Activated T-helper 1 cell treated with anti-CD3 and anti-CD28 coated beads, Interleukin-12 subunit alpha, Interleukin-12 subunit beta, Interleukin-2, Interleukin-4 antibody, amounts not matched to agents 30 ng/mL and 10 ng/mL and 1 ng/mL, durations not matched to agents 14 hours and 24 hours and 36 hours (primary cell): ENCODE measurements at regions not wholly inside any gene's neighbourhood (a gene's known extent, or its start where the extent isn't known, plus 50 kb on each side); places are given as distances from the start of the nearest gene placed in this dataset.

ENCODE experiments used
- DNase-seq: peaks from one replicate; pipeline ENCODE4 v3.0.0; 2021; ENCODE audit warnings: low spot score
- H3K27ac Mint-ChIP-seq: one replicate; pipeline ENCODE4 v1.8.0; 2021; ENCODE audit warnings: mild to moderate bottlenecking, mixed read lengths
- H3K27me3 Mint-ChIP-seq: one replicate; pipeline ENCODE4 v1.8.0; 2022; ENCODE audit warnings: mild to moderate bottlenecking, moderate library complexity, mixed read lengths; ENCODE audit not compliant: insufficient read depth
- H3K36me3 Mint-ChIP-seq: one replicate; pipeline ENCODE4 v1.8.0; 2021; ENCODE audit warnings: low read depth, mixed read lengths
- H3K4me1 Mint-ChIP-seq: one replicate; pipeline ENCODE4 v1.8.0; 2021; ENCODE audit warnings: low read depth, mixed read lengths
- H3K4me3 Mint-ChIP-seq: one replicate; pipeline ENCODE4 v1.8.0; 2021; ENCODE audit warnings: mild to moderate bottlenecking, moderate library complexity, mixed read lengths
- H3K9me3 Mint-ChIP-seq: one replicate; pipeline ENCODE4 v1.8.0; 2021; ENCODE audit warnings: mixed read lengths
- intact Hi-C: fragments of 100-400 bp; cut with micrococcal nuclease; formaldehyde crosslinking; loops from one replicate; pipeline ENCODE4 v1.15.1; 2024

DNA sequence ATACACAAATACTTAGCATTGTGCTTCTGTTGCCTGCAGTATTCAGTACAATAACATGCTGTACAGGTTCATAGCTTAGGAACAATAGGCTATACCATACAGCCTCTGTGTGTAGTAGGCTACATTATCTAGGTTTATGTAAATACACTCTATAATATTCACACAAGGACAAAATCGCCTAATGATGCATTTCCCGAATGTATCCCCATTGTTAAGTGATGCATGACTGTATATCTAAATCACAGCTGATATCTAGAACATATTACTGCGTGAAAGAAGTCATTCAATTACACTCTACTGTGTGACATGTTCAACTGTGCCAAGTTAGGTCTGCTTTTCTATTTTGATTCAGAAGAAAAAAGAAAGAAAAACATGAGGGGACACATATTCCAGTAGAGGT is 633.5 kb downstream of the RFPL4B start:
- H3K4me3 Mint-ChIP-seq = no peak overlapping the region
- intact Hi-C loops = no loop called here
- no peaks in the 10 kb centered on the region for H3K36me3 Mint-ChIP-seq
- H3K4me1 Mint-ChIP-seq = no peaks in the 10 kb centered on the region
- no peak overlapping the region for H3K27ac Mint-ChIP-seq
- no peaks in the 10 kb centered on the region for H3K9me3 Mint-ChIP-seq
- no peak for DNase-seq
- H3K27me3 Mint-ChIP-seq = no peaks in the 10 kb centered on the region

DNA sequence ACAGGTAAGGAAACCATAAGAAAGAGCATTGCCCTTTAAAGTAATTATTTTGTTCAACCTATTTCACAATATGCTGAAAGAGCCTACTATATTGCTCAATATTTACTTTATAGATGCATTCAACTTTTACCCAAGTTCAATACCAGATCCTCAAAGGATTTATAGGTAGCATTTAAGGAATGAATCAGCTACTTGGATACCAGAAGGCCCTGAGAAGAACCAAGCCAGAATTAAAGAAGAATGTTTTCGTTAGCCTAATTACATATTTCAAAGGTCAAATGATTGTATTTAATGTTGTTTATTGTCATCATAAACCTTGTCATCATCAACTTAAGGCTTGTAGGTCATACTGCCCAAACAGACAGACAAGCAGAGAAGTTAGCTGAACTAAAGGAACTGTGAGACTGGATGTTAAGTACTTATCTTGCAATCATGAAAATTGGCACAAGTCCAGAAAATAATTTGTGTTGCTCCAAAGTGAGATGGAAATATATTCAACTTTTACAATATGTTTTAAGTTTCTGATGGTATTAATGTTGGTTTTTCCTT is 636.7 kb downstream of the RFPL4B start:
- no peak overlapping the region for H3K27ac Mint-ChIP-seq
- no peaks in the 10 kb centered on the region for H3K36me3 Mint-ChIP-seq
- no peak for DNase-seq
- no peak overlapping the region for H3K4me3 Mint-ChIP-seq
- no peaks in the 10 kb centered on the region for H3K4me1 Mint-ChIP-seq
- intact Hi-C loops = no loop called here
- H3K27me3 Mint-ChIP-seq = no peaks in the 10 kb centered on the region
- no peaks in the 10 kb centered on the region for H3K9me3 Mint-ChIP-seq

DNA sequence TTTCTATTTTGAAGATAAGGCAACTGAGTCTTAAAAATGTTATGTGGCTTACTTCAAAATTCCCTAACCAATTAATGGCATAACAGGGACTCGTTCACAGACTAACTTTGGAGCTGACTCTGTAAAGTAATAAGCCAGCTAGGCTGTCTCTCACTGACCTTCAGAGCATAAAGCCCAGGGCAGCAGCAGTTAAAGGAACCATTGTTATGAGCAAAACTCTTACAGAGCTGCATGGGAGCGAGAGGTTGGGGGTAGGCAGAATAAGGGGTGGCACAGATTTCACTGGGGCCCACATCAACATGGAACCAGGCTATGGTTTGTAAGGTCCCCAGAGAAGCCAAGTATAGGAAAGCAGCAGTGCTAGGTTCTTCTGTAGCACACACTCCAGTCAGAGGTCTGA is 637.8 kb downstream of the RFPL4B start:
- intact Hi-C loops = no loop called here
- no peak overlapping the region for H3K27ac Mint-ChIP-seq
- DNase-seq = no peak
- no peaks in the 10 kb centered on the region for H3K36me3 Mint-ChIP-seq
- H3K9me3 Mint-ChIP-seq = no peaks in the 10 kb centered on the region
- H3K27me3 Mint-ChIP-seq = no peaks in the 10 kb centered on the region
- no peak overlapping the region for H3K4me3 Mint-ChIP-seq
- H3K4me1 Mint-ChIP-seq = no peaks in the 10 kb centered on the region

DNA sequence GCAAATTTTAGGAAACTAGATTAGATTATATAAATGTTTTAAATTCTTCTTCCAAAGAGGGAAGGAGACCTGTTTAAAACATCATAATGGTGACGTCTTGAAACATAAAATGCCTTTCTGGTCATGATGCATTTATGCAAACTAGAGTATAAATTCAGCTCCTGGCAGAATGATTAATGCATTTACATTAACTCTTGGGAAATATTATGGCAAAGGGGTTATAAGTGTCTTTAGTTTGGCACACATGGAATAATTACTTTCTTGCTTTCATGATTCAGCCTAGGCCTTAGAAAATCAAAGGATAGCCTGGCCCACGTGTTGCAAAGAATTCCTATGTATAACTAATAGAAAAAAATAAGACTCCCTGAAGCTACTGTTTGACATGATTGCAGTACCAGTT is 639.2 kb downstream of the RFPL4B start:
- H3K27me3 Mint-ChIP-seq = no peaks in the 10 kb centered on the region
- H3K9me3 Mint-ChIP-seq = peaks cover 4% of the 10 kb centered on the region
- H3K27ac Mint-ChIP-seq = no peak overlapping the region
- no peak overlapping the region for H3K4me3 Mint-ChIP-seq
- intact Hi-C loops = no loop called here
- H3K36me3 Mint-ChIP-seq = no peaks in the 10 kb centered on the region
- no peak for DNase-seq
- H3K4me1 Mint-ChIP-seq = no peaks in the 10 kb centered on the region

DNA sequence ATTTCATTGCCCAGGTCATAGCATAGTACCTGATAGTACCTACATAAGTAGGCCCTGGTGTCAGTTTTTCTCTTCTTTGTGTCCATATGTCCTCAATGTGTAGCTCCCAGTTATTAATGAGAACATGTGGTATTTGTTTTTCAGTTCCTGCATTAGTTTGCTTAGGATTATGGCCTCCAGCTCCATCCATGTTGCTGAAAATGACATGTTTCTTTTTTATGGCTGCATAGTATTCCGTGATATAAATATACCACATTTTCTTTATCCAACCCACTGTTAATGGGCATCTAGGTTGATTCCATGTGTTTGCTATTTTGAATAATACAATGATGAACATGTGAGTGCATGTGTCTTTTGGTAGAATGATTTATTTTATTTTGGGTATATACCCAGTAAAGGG is 641.6 kb downstream of the RFPL4B start:
- no peaks in the 10 kb centered on the region for H3K4me1 Mint-ChIP-seq
- H3K27me3 Mint-ChIP-seq = no peaks in the 10 kb centered on the region
- no peaks in the 10 kb centered on the region for H3K36me3 Mint-ChIP-seq
- no peak for DNase-seq
- intact Hi-C loops = no loop called here
- H3K4me3 Mint-ChIP-seq = no peak overlapping the region
- no peak overlapping the region for H3K27ac Mint-ChIP-seq
- H3K9me3 Mint-ChIP-seq = peaks cover 4% of the 10 kb centered on the region

DNA sequence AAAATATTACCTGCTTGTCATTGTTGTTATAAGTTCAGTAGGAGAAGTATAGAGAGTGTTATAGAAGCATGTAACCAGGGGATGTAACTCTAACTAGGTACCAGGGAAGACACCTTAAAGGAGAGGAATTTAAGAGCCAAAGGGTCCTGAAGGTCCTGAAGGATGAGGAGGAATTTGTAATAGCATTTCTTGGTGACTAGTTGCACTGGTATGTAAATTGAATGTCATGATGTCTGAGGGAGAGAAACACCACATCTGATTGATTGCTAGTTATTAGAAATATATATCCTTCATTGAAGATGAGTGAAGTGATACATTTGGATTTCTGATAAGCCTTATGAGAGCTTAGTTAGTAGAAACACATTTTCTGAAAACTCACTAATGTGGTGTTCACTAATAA is 643.8 kb downstream of the RFPL4B start:
- intact Hi-C loops = no loop called here
- Mint-ChIP-seq H3K27me3 (no peaks in the 10 kb centered on the region), H3K36me3 (no peaks in the 10 kb centered on the region), H3K4me1 (no peaks in the 10 kb centered on the region), H3K4me3 (no peak overlapping the region), H3K9me3 (peaks cover 4% of the 10 kb centered on the region), H3K27ac (no peak overlapping the region)
- DNase-seq = no peak

DNA sequence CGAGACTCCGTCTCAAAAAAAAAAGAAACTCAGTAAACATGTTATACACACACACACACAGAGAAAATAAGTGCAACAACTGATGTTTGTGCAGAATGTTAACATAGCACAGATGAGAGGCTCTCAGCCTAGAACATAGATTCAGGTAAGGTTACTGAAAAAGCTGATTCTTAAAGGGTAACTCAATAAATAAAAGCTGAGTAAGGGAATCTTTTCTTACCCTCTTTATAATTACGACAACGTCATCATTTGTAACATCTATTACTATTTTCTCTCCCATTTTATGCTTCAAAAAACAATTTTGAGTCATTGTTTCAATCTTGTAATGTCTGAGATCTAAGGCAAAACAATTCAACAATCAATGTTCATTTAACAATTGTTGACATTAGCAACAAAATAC is 644.8 kb downstream of the RFPL4B start:
- H3K4me1 Mint-ChIP-seq = no peaks in the 10 kb centered on the region
- H3K4me3 Mint-ChIP-seq = no peak overlapping the region
- intact Hi-C loops = no loop called here
- H3K27ac Mint-ChIP-seq = no peak overlapping the region
- H3K9me3 Mint-ChIP-seq = peaks cover 4% of the 10 kb centered on the region
- DNase-seq = no peak
- H3K36me3 Mint-ChIP-seq = no peaks in the 10 kb centered on the region
- no peaks in the 10 kb centered on the region for H3K27me3 Mint-ChIP-seq

DNA sequence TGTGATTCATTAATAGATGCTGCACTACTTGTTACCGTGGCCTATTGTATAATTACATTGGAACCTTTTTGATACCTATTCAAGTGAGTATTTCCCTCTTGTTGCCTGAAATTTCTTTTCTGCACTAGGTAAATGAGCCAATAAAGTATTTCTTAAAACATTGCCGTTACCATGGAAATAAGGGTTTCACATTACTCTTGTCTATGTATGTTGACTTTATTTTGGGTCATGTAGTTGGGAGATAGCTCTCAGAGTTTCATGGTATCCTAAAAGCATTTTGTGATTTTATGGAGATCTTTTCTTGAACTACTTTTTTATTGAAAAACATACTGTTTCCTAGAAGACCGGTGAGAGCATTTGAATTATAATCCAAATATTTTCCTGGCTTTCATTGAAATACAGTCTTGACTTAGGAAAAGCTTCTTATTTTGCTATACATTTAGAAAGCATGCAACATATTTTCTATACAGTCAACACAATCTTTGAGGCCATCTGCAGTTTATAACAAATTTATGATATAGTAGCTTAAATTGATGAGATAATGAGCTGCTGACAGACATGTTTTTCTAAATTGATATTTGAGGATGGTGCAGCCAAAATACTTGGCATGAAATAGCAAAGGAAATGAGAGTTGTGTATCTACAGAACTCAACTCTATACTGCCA is 650.4 kb downstream of the RFPL4B start:
- DNase-seq = no peak
- H3K4me1 Mint-ChIP-seq = no peaks in the 10 kb centered on the region
- H3K27me3 Mint-ChIP-seq = no peaks in the 10 kb centered on the region
- H3K36me3 Mint-ChIP-seq = no peaks in the 10 kb centered on the region
- intact Hi-C loops = no loop called here
- H3K4me3 Mint-ChIP-seq = no peak overlapping the region
- H3K27ac Mint-ChIP-seq = no peak overlapping the region
- no peaks in the 10 kb centered on the region for H3K9me3 Mint-ChIP-seq

DNA sequence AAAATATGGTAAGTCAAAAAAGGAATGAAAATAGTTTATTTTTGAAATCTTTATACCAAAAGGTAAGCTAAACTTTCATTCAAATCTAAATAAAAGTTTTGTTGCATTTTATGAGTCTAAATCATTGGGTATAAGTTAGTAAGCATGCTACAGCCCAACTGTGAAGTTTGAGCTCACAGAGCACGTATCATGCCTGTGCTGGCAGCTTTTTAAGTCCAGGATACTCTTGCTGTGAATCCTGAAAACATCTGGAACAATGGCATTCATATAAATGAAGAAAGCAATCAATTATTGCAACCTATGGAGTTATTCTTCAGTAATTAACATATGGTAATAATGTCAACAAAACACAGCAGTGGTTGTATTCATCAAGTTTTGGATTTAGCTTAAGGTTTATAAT is 656.9 kb downstream of the RFPL4B start:
- H3K4me1 Mint-ChIP-seq = no peaks in the 10 kb centered on the region
- intact Hi-C loops = no loop called here

DNA sequence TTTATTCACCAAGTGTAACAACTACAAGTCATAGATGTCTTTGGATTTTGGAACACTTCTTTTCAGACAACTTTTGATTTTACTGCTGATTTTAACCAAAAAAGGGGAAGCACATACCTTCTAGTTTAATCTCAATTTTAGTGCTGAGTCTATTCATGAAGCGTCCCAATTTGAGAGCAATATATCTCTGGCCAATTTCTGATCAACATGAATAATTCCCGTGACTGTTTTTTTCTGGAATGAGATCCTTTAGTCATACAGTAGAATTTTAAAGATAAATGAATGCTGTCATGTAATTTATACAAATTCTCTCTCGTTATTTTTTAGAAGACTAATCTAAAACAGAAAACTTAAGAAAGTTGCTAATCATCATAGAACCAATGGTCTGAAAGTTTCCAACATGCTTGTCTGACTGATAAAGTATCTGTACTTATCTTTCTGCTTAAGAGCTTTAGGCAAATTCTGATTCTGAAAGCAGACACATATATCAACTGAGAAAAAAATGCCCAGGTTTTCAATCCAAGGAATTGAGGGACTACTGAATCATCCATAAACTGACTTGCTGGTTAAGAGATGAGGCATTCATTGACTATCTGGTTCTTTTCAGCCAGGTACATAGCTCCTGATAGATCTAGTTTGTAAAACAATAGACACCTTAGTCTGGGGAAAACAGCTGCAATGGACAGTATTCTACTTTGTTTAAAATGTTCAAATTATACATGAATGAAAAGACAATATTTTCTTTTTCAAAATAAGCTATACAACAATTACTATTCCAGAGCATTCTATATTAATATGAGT is 657.5 kb downstream of the RFPL4B start:
- no peak overlapping the region for H3K4me3 Mint-ChIP-seq
- no peaks in the 10 kb centered on the region for H3K9me3 Mint-ChIP-seq
- H3K27ac Mint-ChIP-seq = no peak overlapping the region
- intact Hi-C loops = no loop called here
- no peaks in the 10 kb centered on the region for H3K36me3 Mint-ChIP-seq
- no peak for DNase-seq
- no peaks in the 10 kb centered on the region for H3K27me3 Mint-ChIP-seq
- H3K4me1 Mint-ChIP-seq = no peaks in the 10 kb centered on the region

More for the DNA sequence above, 656.9 kb downstream of the RFPL4B start:
- no peak overlapping the region for H3K4me3 Mint-ChIP-seq
- no peak overlapping the region for H3K27ac Mint-ChIP-seq
- no peaks in the 10 kb centered on the region for H3K9me3 Mint-ChIP-seq
- H3K36me3 Mint-ChIP-seq = no peaks in the 10 kb centered on the region
- no peaks in the 10 kb centered on the region for H3K27me3 Mint-ChIP-seq
- DNase-seq = no peak

DNA sequence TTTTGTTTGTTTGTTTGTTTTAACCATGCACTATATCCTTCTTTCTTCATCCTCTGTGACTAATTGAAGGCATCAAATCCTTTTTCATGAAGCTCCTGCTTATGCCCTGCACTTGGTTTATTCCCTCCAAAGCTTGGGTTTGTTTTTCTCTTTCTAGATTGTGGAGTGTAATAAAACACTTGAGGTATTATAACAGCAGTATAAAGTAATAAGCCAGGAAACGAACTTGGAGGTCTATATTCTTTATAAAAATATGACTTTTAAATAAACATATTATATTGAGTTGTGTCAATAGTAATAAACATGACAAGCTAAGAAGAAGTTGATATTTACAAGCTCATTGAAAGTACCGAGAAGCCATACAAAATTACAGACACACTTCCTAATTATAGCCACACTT is 659.4 kb downstream of the RFPL4B start:
- no peaks in the 10 kb centered on the region for H3K27me3 Mint-ChIP-seq
- no peaks in the 10 kb centered on the region for H3K36me3 Mint-ChIP-seq
- no peak overlapping the region for H3K4me3 Mint-ChIP-seq
- intact Hi-C loops = no loop called here
- no peak overlapping the region for H3K27ac Mint-ChIP-seq
- H3K4me1 Mint-ChIP-seq = no peaks in the 10 kb centered on the region
- no peak for DNase-seq
- no peaks in the 10 kb centered on the region for H3K9me3 Mint-ChIP-seq

DNA sequence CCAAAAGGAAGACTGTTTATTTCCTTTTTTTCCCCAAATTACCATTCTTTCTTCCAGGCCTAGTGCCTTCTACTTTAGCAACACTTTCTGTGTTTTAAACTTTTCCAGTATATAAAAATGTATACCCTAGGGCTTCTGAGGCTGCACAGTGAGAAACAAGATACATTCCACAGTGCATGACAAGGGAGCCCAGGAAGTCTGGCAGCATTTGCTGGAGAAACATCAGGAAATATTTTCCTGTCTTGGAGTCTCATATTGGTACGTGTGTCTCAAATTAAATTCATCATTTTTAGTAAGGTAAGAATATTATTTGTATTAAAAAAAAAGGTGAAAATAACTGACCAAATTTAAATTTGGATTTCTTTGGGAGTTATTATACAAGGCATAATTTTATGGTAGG is 662.6 kb downstream of the RFPL4B start:
- H3K27ac Mint-ChIP-seq = no peak overlapping the region
- no peaks in the 10 kb centered on the region for H3K4me1 Mint-ChIP-seq
- DNase-seq = no peak
- no peak overlapping the region for H3K4me3 Mint-ChIP-seq
- no peaks in the 10 kb centered on the region for H3K36me3 Mint-ChIP-seq
- H3K9me3 Mint-ChIP-seq = no peaks in the 10 kb centered on the region
- intact Hi-C loops = no loop called here
- H3K27me3 Mint-ChIP-seq = no peaks in the 10 kb centered on the region

DNA sequence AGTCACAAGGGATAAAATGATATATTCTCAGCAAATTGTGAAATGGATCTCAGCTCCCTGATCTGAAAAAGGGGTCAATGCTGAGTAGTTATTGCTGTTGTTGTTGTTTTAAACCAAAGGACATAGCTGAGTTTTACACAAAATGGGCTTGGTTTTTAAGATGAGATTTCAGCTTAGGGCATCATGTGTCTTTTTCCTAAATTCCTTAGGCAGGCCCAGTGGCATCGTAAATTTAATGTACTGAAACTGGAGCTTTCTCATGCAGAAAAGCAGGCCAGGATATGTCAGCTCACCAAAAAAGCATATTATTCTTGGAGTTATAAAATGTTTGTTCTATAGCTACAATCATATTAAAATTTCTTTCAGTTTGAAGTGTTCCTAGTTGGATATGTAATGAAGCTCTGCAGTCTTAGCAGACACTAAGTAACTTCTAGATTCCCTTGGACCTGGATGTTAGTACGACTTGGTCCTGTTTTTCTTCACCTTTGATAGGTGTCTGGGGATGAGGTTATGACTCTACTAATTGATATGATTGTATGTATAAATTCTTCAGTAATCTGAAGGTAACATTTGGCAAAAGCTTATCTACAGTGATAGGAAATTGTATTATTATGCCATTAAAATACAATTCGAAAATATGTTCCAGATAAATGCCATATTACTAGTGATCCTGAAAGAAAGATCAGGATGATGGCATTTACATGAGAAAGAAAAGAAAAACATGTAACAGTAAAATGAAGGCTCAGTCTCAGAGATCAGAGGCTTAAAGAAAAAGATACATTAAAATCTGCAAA is 663.3 kb downstream of the RFPL4B start:
- Mint-ChIP-seq H3K9me3 (no peaks in the 10 kb centered on the region), H3K36me3 (no peaks in the 10 kb centered on the region), H3K4me3 (no peak overlapping the region), H3K4me1 (no peaks in the 10 kb centered on the region), H3K27ac (no peak overlapping the region), H3K27me3 (no peaks in the 10 kb centered on the region)
- no peak for DNase-seq
- intact Hi-C loops = no loop called here
